Nucleus accumbens (tissue), 56 donors: ENCODE measurements at regions not wholly inside any gene's neighbourhood (a gene's known extent, or its start where the extent isn't known, plus 50 kb on each side); places are given as distances from the start of the nearest gene placed in this dataset.
A peak's percentile ranks its signal among the peaks of the same experiment; 100 is the strongest.

ENCODE experiments used
- DNase-seq, 56 donors: peaks; one replicate each; lab custom pipeline; 2025; lab: John Stamatoyannopoulos, UW

DNA sequence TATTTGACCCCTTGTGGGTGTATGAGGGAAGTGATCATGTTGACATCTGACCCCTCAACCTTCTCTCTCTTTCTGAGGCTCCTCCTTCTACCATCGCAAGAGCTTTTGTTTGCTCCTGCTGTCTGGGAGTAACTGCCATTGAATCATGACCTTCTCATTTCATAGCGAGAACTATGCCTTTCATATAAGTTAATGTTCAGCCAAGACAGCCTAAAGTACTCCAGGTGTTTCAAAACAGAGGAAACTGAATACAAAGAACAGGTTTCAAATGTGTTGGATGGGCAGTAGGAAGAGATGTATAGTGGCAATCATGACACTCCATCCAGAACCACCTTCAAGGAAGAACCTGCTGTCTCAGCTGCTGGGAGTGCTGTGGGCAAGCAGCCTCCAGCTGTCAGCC lies 403.1 kb downstream of the MID1IP1 start:
- no peak for DNase-seq

DNA sequence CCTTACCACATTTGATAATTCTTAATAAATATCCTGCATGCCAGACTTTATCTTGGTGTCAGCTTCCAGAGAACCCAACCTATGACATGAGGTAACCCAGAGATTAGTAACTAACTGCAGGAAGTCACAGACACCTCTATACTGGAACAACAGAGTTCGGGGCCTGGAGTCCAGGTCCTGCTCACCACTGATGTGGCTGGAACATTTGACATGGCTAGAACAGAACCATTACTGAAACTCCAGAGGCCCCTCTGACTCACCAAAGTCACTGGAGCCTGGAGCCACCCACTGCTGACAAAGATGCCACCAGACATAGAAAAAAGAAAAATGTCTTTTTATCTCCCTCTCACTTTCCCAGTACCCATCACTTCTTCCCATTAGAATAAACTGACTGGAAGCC lies 403.7 kb downstream of the MID1IP1 start:
- DNase-seq: no peak

DNA sequence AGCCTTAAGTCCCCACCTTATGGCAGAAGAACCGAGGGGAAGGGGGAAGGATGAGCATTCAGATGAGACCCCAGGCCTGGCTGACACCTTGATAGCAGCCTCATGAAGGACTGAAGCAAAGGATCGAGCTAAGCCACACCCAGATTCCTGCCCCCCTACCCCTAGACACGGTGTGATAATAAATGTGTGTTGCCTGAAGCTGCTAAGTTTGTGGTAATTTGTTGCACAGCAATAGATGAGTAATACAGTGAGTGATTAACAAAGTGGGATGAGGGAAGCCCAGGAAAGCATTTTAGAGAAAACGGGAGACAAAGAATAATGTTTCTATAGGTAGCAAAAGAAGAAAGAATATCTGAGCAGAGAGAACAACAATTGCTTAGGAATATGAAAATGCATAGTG lies 404.2 kb downstream of the MID1IP1 start:
- no peak for DNase-seq

DNA sequence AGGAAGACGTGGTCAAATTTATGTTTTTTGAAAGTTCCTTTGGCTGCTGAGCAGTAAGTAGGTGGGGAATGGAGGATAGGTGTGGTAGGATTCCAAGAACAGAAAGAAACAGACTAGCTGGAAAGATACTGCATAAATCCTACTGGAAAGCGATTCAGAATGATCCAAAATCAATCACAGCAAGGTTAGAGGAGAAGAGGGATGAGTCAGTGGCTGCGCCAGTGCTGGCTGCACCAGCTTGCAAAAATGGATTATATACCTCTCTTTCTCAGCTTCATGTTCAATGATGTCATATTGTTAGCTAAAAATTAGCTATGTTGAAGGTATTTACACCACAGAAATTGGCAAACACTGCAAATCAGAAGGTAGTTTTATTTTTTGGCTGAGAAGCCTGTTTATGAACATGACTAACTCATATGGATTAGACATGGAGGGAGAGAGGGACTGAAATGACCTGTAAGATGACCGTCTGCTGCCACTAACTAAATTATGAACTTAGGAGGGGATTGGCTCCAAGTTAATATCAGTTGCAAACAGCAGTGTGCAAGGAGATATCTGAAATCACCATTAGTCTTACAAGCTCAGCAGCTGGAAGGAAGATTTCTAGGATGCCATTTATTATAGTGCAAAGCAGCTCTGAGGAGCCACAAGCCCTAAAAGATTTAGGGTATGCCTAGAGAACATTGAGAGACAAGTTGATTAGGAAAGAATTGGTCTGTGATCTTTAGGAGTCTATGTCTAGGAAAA lies 405.3 kb downstream of the MID1IP1 start:
- no peak for DNase-seq

DNA sequence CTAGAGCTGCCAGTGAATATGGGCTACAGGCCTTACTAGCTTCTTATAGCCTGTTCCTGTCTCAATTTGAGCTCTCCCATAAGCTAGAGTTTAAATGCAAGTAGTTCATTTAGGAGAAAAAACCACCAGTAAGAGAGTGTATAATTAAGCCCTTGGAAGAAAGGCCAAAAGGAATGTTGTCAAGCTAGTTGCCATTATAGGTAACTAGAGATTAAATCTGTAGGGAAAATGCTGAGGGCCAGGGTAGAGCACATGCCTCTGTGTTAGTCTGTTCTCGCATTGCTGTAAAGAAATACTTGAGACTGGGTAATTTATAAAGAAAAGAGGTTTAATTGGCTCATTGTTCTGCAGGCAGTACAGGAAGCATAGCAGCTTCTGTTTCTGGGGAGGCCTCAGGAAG lies 410.2 kb downstream of the MID1IP1 start:
- no peak for DNase-seq

DNA sequence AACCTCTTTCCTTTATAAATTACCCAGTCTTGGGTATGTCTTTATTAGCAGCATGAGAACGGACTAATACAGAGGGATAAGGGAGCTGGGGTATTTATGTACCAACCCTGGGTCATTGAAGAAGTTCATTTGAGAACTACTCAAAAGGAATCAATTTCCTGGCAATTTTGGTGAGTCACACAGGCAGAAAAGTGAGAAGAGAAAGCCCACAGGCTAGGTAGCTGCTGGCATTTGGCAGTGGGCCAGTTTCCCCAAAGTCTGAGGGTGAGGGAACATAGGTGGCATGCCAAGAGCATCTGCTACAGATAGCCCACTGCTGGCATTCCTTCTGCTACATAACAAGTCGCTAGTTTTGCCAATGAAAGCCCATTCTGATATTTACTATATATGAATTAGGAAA lies 411.2 kb downstream of the MID1IP1 start:
- DNase-seq: no peak

DNA sequence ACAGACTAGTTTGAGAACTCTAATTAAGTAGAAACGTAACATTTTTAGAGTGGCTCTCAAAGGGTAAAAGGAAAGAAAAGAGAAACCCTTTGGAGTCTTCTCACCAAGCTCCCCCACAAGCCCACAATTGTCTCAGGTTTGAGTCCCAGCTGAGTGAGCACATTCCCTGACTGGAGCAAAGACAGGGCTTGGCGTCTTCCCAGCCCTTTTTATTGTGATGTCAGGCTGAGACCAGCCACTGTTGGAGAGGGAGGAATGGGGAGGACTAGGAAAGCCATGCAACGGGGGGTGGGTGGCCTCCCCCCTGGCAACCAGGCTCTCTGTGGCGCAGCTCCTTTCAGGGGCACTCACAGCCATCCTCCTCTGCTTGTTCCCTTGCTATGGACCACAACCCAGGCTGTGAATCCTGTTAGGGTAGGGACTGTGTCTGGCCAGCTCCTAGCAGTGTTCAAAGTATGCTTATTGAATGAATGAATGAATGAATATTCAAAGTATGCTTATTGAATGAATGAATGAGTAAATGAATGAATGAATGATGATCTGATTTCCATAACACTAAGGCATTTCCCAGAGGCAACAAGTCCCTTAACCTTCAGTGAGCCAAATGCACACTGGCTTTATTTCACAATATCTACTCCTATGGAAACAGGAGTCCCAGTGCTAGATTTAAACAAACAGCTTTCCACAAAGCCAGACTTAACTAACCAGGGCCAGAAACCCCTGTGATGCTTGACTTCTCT lies 413.3 kb downstream of the MID1IP1 start:
- DNase-seq: peak in 43 of 56 donors; percentile 0 to 60 (median 11)

DNA sequence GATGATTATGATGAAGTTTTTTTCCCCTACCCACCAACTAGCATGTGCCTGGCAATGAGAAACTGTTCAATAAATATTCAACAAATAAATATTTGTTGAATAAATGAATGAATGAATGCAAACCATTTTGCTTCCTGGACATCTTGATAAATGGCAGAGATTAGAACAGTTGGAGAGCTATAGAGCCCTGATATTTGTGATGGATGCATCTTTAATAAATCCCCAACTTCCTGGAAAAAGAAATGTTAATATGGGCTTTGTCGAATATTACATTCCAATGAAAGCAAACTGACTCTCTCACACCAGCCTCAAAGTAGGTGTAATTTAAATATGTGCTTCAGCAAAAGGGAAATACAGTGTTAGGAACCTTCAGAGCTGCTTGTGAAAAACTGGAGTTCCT lies 419.7 kb downstream of the MID1IP1 start:
- DNase-seq: no peak

DNA sequence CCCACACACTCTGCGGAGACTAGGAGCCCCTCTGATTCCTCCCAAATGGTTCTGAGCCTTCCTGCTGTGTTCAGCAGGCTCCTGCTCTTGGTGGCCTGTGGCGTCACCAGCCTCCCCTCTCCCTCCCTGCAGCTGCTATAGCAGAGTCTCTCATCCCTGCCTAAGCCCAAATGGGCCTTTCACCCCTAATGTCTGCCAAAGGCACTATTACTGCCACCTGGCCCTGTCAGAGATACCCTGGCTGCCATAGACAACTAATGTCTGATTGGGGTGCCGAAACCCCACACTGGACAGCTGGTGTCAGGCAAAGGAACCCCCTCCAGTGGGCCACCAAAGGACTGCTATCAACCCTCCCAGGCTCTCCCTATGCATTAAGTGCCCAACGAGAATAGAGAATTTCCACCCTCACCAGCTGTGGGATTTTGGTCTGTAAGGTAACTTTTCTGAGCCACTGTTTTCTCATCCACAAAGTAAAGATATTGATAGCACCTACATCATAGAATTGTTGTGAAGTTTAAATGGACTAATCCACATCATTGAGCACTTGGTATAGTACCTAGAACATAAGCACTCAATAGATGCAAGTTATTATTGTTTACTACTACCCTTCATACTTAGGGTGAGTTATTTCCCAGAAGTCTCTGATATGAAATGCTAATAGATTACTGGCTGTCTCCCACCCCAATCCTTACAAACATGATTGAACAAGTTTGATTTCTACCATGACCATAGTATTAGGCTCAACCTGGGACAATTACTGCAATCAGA lies 421.3 kb downstream of the MID1IP1 start:
- no peak for DNase-seq

DNA sequence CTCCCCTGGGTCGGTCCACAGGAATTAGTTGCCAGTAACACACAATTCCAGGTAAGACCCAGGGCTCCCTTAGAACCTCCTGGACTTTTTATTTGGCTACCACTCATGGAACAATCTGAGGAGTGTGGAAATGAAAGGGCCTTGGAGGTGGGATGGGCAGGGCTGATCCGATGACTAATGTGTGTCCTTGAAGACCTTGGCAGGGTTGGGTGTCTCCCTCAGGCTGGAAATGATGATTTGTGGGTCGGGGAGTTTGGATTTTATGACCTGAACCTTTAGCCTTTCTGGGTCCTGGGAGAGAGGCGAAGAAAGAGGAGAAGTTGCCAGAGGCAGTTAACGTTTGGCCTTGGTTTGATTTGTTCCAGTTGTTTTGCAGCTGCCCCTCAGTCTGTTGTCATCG lies 425.0 kb downstream of the MID1IP1 start:
- no peak for DNase-seq

DNA sequence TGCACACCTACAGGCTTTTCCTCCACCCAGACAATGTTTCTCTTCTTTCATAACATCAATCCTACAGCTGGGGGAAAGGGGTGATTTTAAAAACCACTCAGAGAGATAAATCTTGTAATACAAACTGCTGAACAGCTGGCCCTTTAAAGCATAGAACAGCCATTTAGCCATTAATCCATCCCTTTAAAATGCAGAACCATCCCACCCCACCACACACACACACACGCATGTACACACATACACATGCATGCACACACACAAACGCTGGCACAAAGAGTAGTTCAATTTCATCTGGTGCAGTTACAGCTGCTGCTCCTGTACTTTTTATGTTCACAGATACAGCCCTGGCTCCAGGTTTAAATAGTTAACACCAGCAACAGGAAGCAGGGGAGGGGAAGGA lies 426.1 kb downstream of the MID1IP1 start:
- no peak for DNase-seq

DNA sequence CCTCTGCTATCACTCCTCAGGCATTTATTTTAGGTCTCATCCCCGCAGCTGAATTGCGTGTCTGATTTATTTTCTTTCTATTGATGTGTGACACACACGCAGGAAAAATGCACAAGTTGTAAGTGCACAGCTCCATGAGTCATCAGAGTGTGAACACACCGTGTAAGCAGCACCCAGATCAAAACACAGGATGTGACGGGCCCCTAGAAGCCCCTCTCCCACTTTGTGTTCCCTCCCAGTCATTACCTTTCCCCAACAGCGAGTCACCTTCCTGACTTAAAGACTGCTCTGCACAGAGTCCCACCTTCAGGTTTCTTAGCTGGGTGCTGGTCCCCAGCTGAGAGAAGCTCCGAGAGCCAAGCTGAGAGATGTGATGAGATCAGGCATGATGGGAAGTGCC lies 436.7 kb downstream of the MID1IP1 start:
- DNase-seq: no peak

DNA sequence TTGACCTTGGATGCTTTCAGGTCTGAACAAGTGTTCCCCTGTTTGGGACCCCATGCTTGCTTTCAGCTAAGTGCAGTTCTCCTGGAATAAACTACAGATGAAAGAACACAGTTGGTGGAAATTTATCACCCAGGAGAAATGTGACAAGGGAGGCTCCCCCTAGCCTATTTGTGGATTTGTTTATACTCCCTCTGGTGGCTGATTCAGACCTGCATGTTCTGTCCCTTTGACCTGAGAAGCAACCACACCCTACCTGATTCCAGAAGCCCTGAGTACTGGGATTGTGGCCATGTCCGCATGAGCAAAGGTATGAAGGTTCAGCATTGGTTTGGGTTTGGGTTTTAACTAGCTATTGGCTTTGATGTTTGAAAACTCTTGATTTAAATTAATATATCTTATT lies 440.9 kb downstream of the MID1IP1 start:
- DNase-seq: peak in 1 of 56 donors; percentile 0

DNA sequence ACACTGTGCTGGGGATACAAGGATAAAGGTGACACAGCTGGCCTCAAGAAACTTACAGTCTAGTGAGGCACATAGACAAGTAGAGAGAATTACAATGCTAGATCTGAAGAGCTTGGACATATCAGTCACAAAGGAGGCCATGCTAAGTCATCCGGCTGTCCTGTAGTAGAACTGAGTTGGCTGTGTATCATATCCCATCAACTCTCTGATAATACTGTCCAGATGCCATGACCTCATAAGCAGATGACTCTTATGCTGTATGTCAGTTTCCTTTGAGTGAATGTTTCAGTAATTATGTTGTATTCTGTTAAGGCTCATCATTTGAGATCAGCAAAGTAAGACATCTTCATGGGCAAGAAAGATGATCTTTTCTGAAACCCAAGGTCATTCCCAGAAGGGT lies 442.9 kb downstream of the MID1IP1 start:
- DNase-seq: no peak

DNA sequence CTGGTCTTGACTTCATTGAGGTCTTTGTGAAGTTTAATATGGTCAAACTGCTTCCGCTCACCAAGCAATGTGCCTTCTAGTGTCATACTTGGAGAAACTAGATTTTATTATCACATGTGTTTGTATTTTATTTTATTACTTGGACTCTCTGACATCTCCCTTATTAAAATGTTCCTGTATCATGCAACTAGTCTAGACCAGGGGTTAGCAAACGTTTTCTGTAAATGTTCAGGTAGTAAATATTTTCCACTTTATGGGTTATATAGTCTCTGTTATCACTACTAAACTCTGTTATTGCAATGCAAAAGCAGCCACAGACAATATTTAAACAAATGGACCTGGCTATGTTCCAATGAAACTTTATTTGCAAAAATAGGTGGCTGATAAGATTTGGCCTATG lies 443.8 kb downstream of the MID1IP1 start:
- no peak for DNase-seq

DNA sequence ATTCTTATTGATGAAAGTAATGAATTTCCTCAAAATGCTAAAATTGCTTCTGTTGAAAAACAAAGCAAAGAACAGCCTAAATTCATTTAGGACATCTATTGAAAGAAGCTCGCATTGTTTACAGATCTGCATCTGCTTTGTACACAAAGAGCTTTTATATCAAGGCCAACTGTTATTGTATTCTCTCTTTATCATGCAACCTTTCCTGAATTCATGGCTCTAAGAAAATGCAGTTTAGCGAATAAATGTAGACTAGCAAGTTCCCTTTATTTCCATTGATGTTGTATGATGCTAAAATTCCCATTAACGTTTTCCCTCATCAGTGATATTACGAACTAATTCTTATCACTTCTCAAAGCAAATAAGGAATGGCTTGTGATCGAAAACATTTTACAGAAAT lies 446.3 kb downstream of the MID1IP1 start:
- DNase-seq: no peak

DNA sequence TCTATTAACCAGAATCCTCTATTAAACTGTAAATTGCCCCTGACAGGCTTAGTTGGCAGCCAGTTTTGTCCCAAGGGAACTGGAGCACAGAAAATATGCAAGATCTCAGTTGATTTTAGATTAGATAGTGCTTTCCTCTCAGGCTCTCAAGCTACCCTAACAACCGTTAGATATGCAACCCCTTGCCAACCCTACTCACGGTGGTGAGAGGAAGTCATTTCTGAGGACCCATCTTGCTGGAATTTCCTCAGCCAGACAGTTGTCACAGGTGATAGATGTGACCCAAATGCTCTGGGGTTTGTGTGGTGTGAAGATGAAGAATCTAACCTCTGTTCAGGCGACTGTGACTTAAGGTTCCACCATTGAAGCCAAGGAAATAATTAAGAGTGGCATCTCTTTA lies 447.1 kb downstream of the MID1IP1 start:
- no peak for DNase-seq

DNA sequence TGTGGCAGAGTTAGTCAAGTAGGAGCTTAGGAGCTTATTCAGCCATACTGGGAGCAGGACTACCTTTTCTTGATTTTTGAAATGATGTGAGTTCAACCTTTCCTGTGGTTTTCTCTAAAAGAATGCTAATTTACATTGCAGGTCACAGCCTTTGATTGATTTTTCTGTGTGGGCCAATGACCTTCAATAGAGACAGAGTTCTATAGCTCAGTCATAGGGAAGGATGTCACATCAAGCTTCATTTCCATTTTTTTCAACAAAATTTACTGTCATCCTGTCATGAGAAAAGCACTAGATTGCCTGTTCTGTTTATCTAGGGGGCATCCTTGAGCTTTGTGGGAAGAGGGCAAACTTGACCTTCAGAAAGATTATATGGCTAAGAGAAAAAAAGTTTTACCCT lies 448.7 kb downstream of the MID1IP1 start:
- DNase-seq: no peak

DNA sequence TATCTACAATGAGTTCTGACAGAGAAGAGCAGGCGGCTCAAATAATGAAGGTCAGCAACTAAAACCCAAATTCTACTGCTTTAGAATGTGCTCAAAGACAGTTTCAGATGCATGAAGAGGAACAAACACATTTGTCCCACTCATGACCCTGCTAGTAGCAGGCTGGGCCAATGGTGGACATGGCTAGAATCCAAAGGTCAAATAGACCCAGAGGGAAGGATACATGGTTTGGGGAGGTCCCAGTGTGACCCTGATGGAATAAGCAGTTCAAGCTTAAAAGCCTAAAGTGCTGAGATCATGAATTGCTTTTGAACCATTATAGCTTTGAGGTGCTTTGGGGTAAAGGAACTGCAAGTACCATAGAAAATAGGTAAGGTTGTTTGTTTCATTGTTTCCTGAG lies 450.7 kb downstream of the MID1IP1 start:
- DNase-seq: no peak

DNA sequence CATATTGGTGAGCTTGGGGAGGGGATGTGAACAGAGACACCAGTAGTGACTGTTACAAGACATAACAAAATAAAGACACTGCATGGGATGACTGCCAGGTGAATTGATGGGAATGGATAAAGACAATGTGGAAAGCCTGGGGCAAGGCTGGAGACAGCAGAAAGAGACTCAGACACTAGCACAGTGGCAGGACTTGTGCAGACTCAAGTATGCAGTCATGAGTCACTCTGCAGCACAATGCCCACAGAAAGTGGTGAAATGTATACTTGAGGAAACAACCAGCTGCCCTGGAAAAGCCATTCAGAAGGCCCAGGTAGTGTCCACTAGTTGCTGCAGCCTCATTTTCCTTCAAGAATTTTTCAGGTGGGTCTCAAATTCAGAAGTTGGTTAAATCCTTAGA lies 452.3 kb downstream of the MID1IP1 start:
- DNase-seq: no peak

DNA sequence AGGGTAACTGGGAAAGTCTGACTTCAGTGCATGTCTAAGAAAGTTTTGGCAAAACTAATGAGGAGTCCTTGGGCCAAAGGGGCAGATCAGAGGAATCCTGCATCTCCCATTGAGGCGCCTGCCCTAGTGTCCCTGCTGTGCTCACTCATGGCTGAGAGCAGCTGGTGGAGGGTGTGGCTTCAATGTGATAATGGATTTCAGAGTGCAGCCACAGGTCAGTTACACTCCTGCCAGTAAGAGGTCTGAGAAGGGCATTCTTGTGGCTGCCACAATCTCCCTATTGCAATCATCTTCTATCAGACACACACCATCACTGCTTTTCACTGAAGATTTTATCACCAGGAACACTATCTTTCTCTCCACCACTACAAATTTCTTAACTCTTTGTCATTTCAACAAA lies 457.1 kb downstream of the MID1IP1 start:
- no peak for DNase-seq

DNA sequence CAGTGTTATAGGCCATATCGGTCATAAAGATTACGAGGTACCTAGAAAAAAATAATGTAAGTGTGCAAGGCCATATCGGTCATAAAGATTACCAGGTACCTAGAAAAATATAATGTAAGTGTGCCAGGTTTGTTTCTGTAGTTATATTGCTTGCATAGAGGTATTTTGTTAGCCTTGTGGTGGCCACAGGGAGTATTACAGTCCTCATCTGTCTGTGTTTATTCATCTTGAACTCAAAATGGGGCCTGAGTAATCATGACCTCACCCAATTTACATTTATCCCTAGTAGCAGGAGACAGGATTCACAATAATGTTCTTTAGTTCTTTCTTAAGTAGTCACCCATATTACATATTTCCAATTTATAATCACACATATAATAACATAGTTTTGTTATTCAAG lies 459.7 kb downstream of the MID1IP1 start:
- no peak for DNase-seq
